ENCODE measurements at regions not wholly inside any gene's neighbourhood (a gene's known extent, or its start where the extent isn't known, plus 50 kb on each side); places are given as distances from the start of the nearest gene placed in this dataset.
"Not testable (repeated sequence)": the region's sequence is repeated elsewhere in the genome, so short reads cannot be mapped to it uniquely, and the experiment has no call there.

DNA sequence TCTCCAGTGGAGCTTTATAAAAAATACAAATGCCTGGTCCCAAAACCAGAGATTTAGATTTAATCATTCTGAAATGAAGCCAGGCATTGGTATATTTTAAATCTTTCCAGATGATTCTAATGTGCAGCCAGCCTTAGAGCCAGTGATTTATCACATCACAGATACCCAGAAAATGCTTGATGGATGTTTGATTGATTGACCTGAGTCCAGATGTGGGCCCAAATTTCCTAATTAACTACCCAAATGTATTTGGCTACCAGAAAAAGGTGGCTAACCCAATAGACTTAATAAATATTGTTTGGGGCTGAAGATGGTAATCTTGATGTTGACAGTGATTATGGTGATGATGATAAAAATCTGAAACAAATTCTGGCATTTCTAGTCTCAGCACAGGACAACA is 93.1 kb downstream of the ABCC12 start:
- intact Hi-C loops (cut with DNase I; ENCODE audit: low total_unique reads): no loop called here
- no peak for DNase-seq

DNA sequence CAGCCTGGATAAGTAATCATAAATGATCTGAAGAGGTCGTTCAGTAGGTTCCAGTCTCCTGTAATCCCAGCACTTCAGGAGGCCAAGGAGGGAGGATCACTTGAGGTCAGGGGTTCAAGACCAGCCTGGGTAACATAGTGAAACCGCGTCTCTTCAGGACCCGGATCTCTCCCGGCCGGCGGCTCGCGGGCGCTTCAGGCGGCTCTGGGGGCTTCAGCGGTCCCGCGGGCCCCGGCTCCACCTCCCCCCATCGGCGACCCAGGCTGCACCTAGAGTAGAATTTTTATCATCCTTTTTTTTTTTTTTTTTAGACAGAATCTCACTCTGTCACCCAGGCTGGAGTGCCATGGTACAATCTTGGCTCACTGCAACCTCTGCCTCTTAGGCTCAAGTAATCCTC is 95.9 kb downstream of the ABCC12 start:
- in situ Hi-C loops (cut with MboI; ENCODE audit: low sequenced_read_pairs in 4 of 4): no loop called here
- TF ChIP-seq, protein P1, sequence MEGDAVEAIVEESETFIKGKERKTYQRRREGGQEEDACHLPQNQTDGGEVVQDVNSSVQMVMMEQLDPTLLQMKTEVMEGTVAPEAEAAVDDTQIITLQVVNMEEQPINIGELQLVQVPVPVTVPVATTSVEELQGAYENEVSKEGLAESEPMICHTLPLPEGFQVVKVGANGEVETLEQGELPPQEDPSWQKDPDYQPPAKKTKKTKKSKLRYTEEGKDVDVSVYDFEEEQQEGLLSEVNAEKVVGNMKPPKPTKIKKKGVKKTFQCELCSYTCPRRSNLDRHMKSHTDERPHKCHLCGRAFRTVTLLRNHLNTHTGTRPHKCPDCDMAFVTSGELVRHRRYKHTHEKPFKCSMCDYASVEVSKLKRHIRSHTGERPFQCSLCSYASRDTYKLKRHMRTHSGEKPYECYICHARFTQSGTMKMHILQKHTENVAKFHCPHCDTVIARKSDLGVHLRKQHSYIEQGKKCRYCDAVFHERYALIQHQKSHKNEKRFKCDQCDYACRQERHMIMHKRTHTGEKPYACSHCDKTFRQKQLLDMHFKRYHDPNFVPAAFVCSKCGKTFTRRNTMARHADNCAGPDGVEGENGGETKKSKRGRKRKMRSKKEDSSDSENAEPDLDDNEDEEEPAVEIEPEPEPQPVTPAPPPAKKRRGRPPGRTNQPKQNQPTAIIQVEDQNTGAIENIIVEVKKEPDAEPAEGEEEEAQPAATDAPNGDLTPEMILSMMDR (IDR thresholded peaks at IDR 0.05 in 4 of 5, conservative IDR thresholded peaks at IDR 0.05 in 1 of 5): no peak
- TF ChIP-seq POLR2A (IDR thresholded peaks at IDR 0.05): no peak
- H3K36me3 ChIP-seq: no peaks in the 10 kb centered on the region
- no peak for ATAC-seq
- H3K9me3 ChIP-seq: no peaks in the 10 kb centered on the region
- no peak overlapping the region for H3K27ac ChIP-seq
- no peak for DNase-seq
- H3K27me3 ChIP-seq: no peaks in the 10 kb centered on the region
- H3K4me3 ChIP-seq: no peak overlapping the region
- H3K4me1 ChIP-seq: peaks cover 0 to 2% of the 10 kb centered on the region in 2 donors
- intact Hi-C loops (cut with DNase I; ENCODE audit: low total_unique reads): loop anchor here (10.0 kb wide), 2 partner anchors 95 to 1025 kb away; partner anchors contain the start of gene ABCC12

More for the DNA sequence above, 93.1 kb downstream of the ABCC12 start:
- Histone ChIP-seq H3K36me3 (no peaks in the 10 kb centered on the region), H3K4me1 (peaks cover 0 to 2% of the 10 kb centered on the region in 2 donors), H3K27ac (no peak overlapping the region), H3K4me3 (no peak overlapping the region), H3K9me3 (no peaks in the 10 kb centered on the region), H3K27me3 (no peaks in the 10 kb centered on the region)
- no peak for ATAC-seq
- in situ Hi-C loops (cut with MboI; ENCODE audit: low sequenced_read_pairs in 4 of 4): no loop called here
- TF ChIP-seq POLR2A (IDR thresholded peaks at IDR 0.05): no peak
- TF ChIP-seq, protein P1 (IDR thresholded peaks at IDR 0.05 in 4 of 5, conservative IDR thresholded peaks at IDR 0.05 in 1 of 5): no peak

DNA sequence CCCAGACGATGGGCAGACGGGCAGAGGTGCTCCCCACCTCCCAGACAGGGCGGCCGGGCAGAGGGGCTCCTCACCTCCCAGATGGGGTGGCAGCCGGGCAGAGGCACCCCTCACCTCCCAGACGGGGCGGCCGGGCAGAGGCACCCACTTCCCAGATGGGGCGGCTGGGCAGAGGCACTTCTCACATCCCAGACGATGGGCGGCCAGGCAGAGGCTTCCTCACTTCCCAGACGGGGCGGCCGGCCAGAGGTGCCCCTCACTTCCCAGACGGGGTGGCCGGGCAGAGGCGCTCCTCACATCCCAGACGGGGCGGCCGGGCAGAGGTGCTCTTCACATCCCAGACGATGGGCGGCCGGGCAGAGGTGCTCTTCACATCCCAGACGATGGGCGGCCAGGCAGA is 96.6 kb downstream of the ABCC12 start:
- H3K9me3 ChIP-seq; H3K36me3 ChIP-seq; H3K27ac ChIP-seq; H3K4me1 ChIP-seq; H3K4me3 ChIP-seq; ATAC-seq; in situ Hi-C loops (cut with MboI; ENCODE audit: low sequenced_read_pairs in 4 of 4); H3K27me3 ChIP-seq; DNase-seq: not testable (repeated sequence)
- intact Hi-C loops (cut with DNase I; ENCODE audit: low total_unique reads): loop anchor here (10.0 kb wide), 2 partner anchors 96 to 1024 kb away; partner anchors contain the start of gene ABCC12

DNA sequence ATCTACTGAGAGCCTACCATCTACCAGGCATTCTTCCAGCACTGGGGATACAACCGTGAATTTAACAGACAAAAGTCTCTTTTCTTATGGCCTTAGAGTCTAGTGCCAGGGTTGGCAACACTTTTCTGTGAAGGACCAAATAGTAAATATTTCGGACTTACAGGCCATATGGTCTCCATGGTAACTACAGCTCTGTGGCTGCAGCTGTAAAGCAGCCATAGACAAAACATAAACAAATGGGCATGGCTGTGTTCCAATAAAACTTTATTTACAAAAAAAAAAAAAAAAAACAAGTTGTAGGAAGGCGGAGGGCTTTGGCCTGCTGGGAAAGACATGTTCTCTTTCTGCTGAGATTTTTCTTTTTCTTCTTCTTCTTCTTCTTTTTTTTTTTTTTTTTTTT is 98.7 kb downstream of the ABCC12 start:
- H3K4me1 ChIP-seq: no peaks in the 10 kb centered on the region
- H3K4me3 ChIP-seq: no peak overlapping the region
- TF ChIP-seq, protein P1 (IDR thresholded peaks at IDR 0.05 in 4 of 5, conservative IDR thresholded peaks at IDR 0.05 in 1 of 5): no peak
- no peak for TF ChIP-seq POLR2A (IDR thresholded peaks at IDR 0.05)
- no peak overlapping the region for H3K27ac ChIP-seq
- DNase-seq: no peak
- in situ Hi-C loops (cut with MboI; ENCODE audit: low sequenced_read_pairs in 4 of 4): no loop called here
- intact Hi-C loops (cut with DNase I; ENCODE audit: low total_unique reads): loop anchor here (10.0 kb wide), 2 partner anchors 98 to 1022 kb away; partner anchors contain the start of gene ABCC12
- no peaks in the 10 kb centered on the region for H3K36me3 ChIP-seq
- H3K9me3 ChIP-seq: no peaks in the 10 kb centered on the region
- no peak for ATAC-seq
- no peaks in the 10 kb centered on the region for H3K27me3 ChIP-seq

DNA sequence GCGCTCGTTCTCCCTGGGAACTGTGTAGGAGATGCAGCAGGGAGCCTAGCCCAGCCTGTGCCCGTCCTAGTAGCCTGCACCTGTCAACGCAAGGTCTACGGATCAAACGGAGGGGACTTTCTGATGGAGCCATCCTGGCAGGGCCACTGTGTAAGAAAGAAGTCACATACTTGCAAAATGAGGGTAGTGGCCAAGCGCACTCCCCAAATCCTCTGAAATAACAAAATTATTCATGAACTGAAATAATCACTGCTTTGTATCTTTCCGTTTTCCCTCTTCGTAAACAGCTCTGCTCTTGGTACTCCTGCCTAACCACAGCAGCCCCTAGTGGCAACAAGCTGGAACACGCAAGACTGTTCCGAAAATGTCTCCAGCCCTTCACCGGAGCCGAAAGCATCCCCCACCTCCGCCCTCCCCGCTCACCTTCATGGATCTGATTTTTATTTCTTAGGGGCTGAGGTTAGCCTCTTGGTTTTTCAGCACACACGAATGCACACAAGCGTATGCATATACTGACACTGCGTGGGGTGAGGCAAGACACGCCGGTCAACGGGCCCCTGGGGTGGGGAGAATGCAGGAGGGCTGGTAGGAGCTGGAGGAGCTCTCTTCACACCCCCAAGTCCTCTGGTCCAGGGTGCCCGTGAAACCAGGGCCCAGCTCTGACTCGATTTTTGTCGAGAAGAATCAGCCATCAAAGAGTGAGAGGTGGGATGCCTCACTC is 100.8 kb downstream of the ABCC12 start:
- peak; percentile 66 to 70 for ATAC-seq
- Histone ChIP-seq H3K36me3 (no peaks in the 10 kb centered on the region), H3K4me3 (peak overlapping the region in 3 of 4 donors; percentile 22 to 32 (median 28)), H3K9me3 (no peaks in the 10 kb centered on the region), H3K4me1 (no peaks in the 10 kb centered on the region), H3K27ac (no peak overlapping the region), H3K27me3 (no peaks in the 10 kb centered on the region)
- TF ChIP-seq, protein P1 (IDR thresholded peaks at IDR 0.05 in 4 of 5, conservative IDR thresholded peaks at IDR 0.05 in 1 of 5): peak; percentile 49 to 79 (median 50)
- TF ChIP-seq POLR2A (IDR thresholded peaks at IDR 0.05): no peak
- intact Hi-C loops (cut with DNase I; ENCODE audit: low total_unique reads) (loop anchor here (5.0 to 10.0 kb wide), 3 partner anchors 100 to 1020 kb away; partner anchors contain the start of genes ABCC12 and NETO2), in situ Hi-C loops (cut with MboI; ENCODE audit: low sequenced_read_pairs in 4 of 4) (no loop called here)
- DNase-seq: peak in 1 of 2 donors; percentile 14

Data from gastrocnemius medialis (tissue), 4 donors.